GM12892 (cell line): ENCODE measurements at regions not wholly inside any gene's neighbourhood (a gene's known extent, or its start where the extent isn't known, plus 50 kb on each side); places are given as distances from the start of the nearest gene placed in this dataset.

Experiments
- DNase-seq: peaks from one replicate; pipeline ENCODE4 v3.0.0; 2011; ENCODE audit not compliant: insufficient read length
- FAIRE-seq: peaks from 2 replicates; lab custom pipeline; 2011; peaks lifted over from hg19 to GRCh38; lab: Jason Lieb, UNC
- POLR2A ChIP-seq: IDR thresholded peaks from 2 replicates; pipeline ENCODE4 v1.6.1; 2011; ENCODE audit warnings: low read depth, low read length, control low read depth
- POLR2AphosphoS5 ChIP-seq: IDR thresholded peaks from 2 replicates; pipeline ENCODE4 v1.6.1; 2011; ENCODE audit warnings: low read depth, low read length, control low read depth
- TAF1 ChIP-seq: IDR thresholded peaks from 2 replicates; pipeline ENCODE4 v1.6.1; 2011; ENCODE audit warnings: low read depth, mild to moderate bottlenecking, control low read depth, low read length, borderline replicate concordance

DNA sequence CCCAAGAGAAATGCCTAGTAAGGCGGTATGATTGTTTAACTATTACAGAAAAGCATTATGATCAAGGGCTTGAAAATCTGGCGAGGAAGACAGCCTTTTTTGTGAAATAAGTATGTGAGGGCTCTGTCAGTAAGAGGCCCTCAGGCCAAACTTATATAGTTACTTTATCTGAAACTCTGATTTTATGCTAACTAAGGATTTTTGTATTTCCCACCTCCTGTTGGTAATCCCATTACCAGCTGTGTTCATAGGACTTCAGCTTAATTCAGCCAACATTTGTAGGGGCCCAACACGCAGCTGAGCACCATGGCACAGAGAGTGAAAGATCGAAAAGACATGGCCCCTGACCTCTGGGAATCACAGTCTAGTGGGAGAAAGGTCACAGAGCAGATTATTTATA is 318.3 kb upstream of the WWC1 start:
- DNase-seq (no peak), FAIRE-seq (no peak)
- TF ChIP-seq POLR2AphosphoS5 (no peak), TAF1 (no peak), POLR2A (no peak)

DNA sequence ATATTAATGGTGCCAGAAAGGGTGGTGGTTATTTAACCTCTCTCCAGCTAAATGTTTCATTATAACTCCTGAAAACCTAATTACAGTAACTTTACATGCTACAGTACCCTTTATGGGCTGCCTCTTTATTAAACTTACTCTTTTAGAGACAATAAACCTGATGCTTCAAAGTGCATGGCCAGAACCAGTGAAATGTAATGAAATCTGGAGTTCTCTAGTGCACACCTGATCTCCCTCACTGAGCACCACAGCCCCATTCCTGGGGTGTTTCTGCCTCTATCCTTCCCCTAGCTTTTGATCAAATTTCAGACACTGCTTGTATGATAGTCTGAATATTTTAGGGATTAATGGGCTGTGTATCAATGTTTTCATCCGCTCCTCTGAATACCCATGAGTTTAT is 306.5 kb upstream of the WWC1 start:
- no peak for DNase-seq
- TF ChIP-seq POLR2A (no peak), POLR2AphosphoS5 (no peak), TAF1 (no peak)
- no peak for FAIRE-seq

DNA sequence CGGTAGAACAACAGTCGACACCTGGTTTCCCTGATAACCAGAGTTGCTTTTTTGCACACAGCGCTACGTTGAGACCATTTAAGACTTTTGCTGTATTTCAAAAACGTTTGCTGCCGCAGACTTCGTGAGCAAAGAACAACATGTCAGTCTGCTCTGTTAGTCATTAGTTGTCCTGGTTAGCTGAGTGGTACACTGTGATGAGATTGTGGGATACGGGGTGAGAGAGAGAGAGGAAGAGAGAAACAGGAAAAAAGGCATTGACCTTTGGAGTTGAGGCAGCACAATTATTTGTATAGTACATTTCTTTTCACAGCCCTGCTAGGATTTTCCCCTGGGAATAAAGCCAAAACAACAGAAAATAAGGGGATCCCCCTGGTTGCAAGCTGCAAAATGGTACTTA is 306.1 kb upstream of the WWC1 start:
- no peak for FAIRE-seq
- TF ChIP-seq TAF1 (no peak), POLR2A (no peak), POLR2AphosphoS5 (no peak)

DNA sequence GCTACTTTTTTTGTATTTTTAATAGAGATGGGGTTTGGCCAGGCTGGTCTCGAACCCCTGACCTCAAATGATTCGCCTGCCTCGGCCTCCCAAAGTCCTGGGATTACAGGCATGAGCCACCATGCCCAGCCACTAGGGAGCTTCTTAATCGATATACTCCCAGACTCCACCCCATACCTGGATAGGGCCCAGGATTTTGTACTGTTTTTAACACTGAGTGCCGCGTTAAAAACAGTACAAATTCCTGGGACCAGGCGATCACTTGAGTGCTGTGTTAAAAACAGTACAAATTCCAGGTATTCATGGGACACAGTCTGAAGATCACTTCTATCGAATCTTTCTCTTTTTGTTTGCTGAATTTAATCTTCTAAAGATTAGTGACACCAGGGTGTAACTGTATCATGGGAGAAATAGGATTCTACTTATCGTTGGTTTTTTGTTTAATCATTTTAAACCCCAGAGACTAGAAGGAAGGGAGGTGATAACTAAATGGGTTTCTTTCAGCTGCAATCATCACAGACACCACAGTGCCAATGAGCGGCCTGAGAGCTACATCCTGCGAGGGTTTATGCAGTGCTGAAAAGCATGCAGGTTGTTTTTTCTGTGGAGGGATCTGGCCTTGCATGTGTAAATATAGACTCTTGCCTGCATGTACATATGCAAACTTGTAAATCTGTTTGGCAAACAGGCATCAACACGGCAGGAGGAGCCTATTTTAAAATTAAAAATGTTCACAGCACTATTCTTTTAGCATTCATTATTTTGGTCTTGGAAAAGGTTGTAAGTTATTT is 303.8 kb upstream of the WWC1 start:
- DNase-seq (no peak), FAIRE-seq (no peak)
- TF ChIP-seq POLR2A (no peak), POLR2AphosphoS5 (no peak), TAF1 (no peak)

More for the DNA sequence above, 306.1 kb upstream of the WWC1 start:
- no peak for DNase-seq

DNA sequence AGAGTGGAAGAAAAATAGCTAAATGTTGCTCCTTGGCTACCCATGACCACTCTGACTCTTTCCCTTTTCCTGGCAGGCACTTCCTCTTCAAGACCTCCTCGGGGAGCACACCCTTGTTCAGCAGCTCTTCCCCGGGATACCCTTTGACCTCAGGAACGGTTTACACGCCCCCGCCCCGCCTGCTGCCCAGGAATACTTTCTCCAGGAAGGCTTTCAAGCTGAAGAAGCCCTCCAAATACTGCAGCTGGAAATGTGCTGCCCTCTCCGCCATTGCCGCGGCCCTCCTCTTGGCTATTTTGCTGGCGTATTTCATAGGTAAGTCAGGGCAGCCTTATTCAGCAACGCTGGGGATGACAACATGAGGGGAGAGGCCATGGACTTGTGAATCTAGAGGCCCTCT is 298.6 kb upstream of the WWC1 start:
- no peak for TF ChIP-seq TAF1
- TF ChIP-seq POLR2A: no peak
- TF ChIP-seq POLR2AphosphoS5: no peak
- FAIRE-seq (no peak), DNase-seq (no peak)

DNA sequence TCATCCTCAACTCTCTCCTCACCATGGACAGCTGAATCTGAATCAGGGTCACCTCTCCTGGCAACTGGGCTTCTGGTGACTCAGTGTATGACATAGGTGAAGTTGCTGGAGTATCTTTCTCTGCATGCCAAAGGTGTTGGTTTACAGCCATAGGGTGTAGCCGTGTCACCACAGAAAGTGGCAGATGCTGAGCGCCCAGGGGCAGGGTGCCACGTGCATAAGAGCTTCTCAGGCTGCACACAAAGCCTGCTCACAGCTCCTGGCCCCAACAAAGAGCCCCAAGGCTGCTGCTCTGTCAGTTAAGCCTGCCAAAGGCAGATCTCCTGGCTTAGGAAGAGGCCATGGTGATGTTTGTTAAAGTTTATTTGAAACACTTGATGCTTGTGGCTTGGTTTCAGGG is 297.7 kb upstream of the WWC1 start:
- no peak for TF ChIP-seq POLR2AphosphoS5
- TF ChIP-seq POLR2A: no peak
- TF ChIP-seq TAF1: no peak
- no peak for FAIRE-seq
- no peak for DNase-seq

DNA sequence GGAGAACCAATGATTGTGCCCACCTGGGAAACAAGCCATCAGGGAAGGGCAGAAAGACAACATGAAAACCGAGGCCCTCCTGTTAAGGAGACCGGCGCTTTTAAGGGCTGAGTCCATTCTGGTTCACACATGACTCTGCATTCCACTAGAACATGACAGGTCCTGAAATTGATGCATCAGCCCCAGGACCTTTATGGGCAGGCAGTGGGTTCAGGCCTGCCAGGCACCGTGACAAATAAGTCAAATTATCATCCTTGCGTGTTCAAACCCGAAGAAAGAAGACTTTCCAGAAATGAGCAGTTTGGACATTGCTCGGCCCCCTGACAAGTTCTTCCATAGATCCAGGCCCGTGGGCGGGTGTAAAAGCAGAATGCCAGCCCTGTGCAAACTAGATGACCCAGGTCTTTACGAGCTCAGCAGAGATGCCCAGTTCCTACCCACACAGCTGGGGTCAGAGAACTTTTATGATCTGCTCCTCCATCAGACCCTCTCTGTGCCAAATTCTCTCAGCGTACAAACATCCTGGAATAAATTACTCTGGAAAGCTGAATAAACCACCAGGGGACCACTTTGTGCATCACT is 295.5 kb upstream of the WWC1 start:
- TF ChIP-seq POLR2AphosphoS5 (no peak), POLR2A (no peak), TAF1 (no peak)
- DNase-seq: no peak
- no peak for FAIRE-seq

DNA sequence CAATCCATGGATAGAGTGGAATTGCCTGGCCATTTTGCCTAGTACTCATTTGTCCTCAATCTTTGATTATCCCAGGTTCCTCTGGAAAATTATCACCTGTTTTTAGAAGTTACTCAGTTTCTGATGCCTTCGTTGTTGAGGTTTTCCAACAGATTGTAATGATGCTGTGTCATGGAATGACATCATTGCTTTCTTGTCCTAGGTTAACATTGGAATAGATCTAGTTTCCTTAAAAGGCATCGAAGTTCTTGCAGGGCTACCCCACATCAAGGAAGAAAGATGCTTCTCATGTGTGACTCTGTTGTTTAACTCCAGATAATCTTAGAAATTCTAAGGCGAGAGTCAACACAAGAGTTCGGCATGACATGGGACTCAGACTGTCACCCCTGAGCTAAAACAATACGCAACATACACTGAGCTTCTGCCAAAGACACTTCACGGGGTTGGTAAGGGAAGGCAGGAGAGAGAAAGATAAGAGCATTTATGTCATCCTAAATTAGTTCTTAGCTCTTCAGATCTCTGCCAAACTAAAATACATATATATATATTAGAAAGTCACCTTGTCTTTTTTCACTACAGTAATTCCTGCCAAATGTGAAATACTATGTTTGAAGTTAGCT is 293.2 kb upstream of the WWC1 start:
- no peak for DNase-seq
- TF ChIP-seq TAF1: no peak
- TF ChIP-seq POLR2A: no peak
- no peak for TF ChIP-seq POLR2AphosphoS5
- FAIRE-seq: no peak

DNA sequence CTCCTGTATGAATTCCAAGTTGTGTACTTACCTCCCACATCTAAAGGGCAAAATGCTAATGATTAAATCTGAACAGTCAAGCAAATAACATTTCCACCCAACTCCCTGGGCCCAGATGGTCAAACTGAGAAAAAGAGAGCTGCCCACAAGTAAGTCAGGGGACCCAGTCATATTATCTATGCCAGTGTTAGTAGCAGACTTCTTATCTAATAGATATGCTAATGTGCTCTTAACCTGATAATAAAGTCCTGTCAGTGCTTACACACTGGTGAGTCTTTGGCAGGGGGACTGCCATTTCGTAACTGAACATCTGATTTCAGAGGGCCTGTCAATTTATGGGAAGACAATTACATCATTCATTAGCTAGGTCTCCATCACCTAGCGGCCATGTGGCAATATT is 292.3 kb upstream of the WWC1 start:
- TF ChIP-seq TAF1 (no peak), POLR2AphosphoS5 (no peak), POLR2A (no peak)
- DNase-seq (no peak), FAIRE-seq (no peak)

DNA sequence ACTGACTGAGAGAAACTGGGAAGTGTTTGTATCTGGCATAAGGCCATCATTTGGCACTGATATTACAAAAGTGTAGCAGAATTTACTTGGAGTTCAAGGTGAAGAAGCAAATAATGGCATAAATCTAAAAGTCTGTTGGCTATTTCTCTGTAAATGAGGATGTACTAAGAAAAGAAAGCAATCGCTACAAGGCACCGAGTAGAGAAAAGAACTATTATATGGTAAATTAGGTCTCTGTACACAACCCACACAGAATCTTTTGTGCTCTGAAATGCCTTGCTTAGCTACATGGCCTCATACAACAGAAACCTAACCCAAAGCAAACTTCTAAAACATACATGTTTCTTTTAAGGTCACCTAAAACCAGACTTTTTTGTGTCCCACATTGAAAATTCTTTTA is 290.1 kb upstream of the WWC1 start:
- no peak for DNase-seq
- TF ChIP-seq POLR2A (no peak), TAF1 (no peak)
- FAIRE-seq: no peak

DNA sequence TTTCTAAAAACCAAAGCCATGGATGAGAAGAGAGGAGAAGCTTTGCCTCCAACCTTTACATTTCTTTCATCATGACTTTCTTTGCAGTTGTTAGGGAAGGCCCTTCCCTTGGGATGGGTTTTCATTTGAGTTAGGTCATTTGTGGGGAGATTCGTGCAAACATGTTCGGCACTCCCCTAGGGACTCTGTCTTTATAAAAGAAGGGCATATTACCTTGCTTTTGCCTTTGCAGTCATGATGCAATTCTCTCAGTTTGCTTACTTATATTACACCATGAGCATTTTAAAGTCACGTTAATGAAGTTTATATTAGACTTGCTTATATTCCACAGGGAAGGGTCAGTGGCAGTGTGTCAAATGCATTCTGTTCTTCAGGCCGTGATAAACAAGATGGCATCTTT is 289.3 kb upstream of the WWC1 start:
- FAIRE-seq: no peak
- TF ChIP-seq POLR2A: no peak
- TF ChIP-seq TAF1: no peak
- TF ChIP-seq POLR2AphosphoS5: no peak
- DNase-seq: no peak
